GM21360 (cell line): ENCODE measurements at regions not wholly inside any gene's neighbourhood (a gene's known extent, or its start where the extent isn't known, plus 50 kb on each side); places are given as distances from the start of the nearest gene placed in this dataset.
A peak's percentile ranks its signal among the peaks of the same experiment; 100 is the strongest.

Experiments
- ATAC-seq: cut with Tn5 transposase; IDR thresholded peaks from one replicate; pipeline ENCODE4 v1.9.1; 2021; ENCODE audit warnings: mild to moderate bottlenecking, moderate library complexity; ENCODE audit not compliant: unreplicated experiment

- no peak for ATAC-seq
Measured at GRCh38 chr3:159904911-159905310, 83.7 kb upstream of the IL12A start.

- ATAC-seq = no peak
Measured at GRCh38 chr3:159907828-159908227, 80.8 kb upstream of the IL12A start.

- peak; percentile 79 for ATAC-seq
Measured at GRCh38 chr3:159910991-159911663, 77.5 kb upstream of the IL12A start.

GRCh38 chr3:159911664-159912037 lies 77.0 kb upstream of the IL12A start:
- no peak for ATAC-seq

GRCh38 chr3:159913712-159914414 lies 74.8 kb upstream of the IL12A start:
- no peak for ATAC-seq

GRCh38 chr3:159914426-159914825 lies 74.2 kb upstream of the IL12A start:
- no peak for ATAC-seq

GRCh38 chr3:159916052-159916451 lies 72.6 kb upstream of the IL12A start:
- ATAC-seq = no peak

GRCh38 chr3:159917141-159917540 lies 71.5 kb upstream of the IL12A start:
- ATAC-seq = no peak

GRCh38 chr3:159919873-159920272 lies 68.8 kb upstream of the IL12A start:
- peak; percentile 71 for ATAC-seq

GRCh38 chr3:159922193-159922840 lies 66.3 kb upstream of the IL12A start:
- no peak for ATAC-seq

GRCh38 chr3:159922861-159923312 lies 65.7 kb upstream of the IL12A start:
- peak; percentile 93 for ATAC-seq

GRCh38 chr3:159923336-159923735 lies 65.3 kb upstream of the IL12A start:
- ATAC-seq = no peak

- no peak for ATAC-seq
Measured at GRCh38 chr3:159923956-159924355, 64.7 kb upstream of the IL12A start.

GRCh38 chr3:159924411-159924810 lies 64.2 kb upstream of the IL12A start:
- no peak for ATAC-seq

- ATAC-seq = no peak
Measured at GRCh38 chr3:159925248-159925647, 63.4 kb upstream of the IL12A start.

GRCh38 chr3:159926573-159926972 lies 62.1 kb upstream of the IL12A start:
- no peak for ATAC-seq

- ATAC-seq = no peak
Measured at GRCh38 chr3:159928071-159928491, 60.6 kb upstream of the IL12A start.

- no peak for ATAC-seq
Measured at GRCh38 chr3:159928666-159929065, 60.0 kb upstream of the IL12A start.

GRCh38 chr3:159929171-159930141 lies 59.2 kb upstream of the IL12A start:
- peak; percentile 63 for ATAC-seq

- no peak for ATAC-seq
Measured at GRCh38 chr3:159934216-159934615, 54.4 kb upstream of the IL12A start.

- ATAC-seq = no peak
Measured at GRCh38 chr3:159936541-159936940, 52.1 kb upstream of the IL12A start.
